GM12878 (cell line): ENCODE measurements at regions not wholly inside any gene's neighbourhood (a gene's known extent, or its start where the extent isn't known, plus 50 kb on each side); places are given as distances from the start of the nearest gene placed in this dataset.

Experiments
- ATAC-seq: fragments of 200-7000 bp; cut with Tn5 transposase; 3 replicates; pipeline ENCODE4 v1.9.1; 2020; ENCODE audit warnings: mild to moderate bottlenecking, moderate library complexity
- BruUV-seq: library from RNA; stranded (reverse); fragments of 400-500 nt; replicated peaks from 2 replicates; lab custom pipeline; 2021; lab: Mats Ljungman, UMichigan
- CTCF ChIA-PET: fragments of 300-600 bp; sonication (Branson Sonifier 250); formaldehyde crosslinking; extraction: SDS; loops from one replicate; lab custom pipeline; 2021; ENCODE audit warnings: inconsistent platforms; lab: Yijun Ruan, JAX
- POLR2A ChIA-PET: fragments of 350-600 bp; formaldehyde crosslinking; extraction: SDS; loops from one replicate; lab custom pipeline; 2021; ENCODE audit warnings: inconsistent platforms; lab: Charles Lee
- RAD21 ChIA-PET: fragments of 300-600 bp; sonication (Branson Sonifier 250); formaldehyde crosslinking; loops from one replicate; lab custom pipeline; 2023; ENCODE audit warnings: antibody characterized with exemption; ENCODE audit not compliant: unreplicated experiment; lab: Charles Lee
- SMC1A ChIA-PET: fragments of 300-600 bp; sonication (Branson Sonifier 250); formaldehyde crosslinking; loops from one replicate; lab custom pipeline; 2023; ENCODE audit not compliant: unreplicated experiment, uncharacterized antibody; lab: Charles Lee
- DNase-seq: peaks from one replicate; pipeline ENCODE4 v3.0.0-alpha.2; 2011; ENCODE audit warnings: low read depth, low spot score
- FAIRE-seq: peaks from 3 replicates; lab custom pipeline; 2011; peaks lifted over from hg19 to GRCh38; lab: Jason Lieb, UNC
- H2AFZ ChIP-seq: 2 replicates; pipeline ENCODE4 v1.6.0; 2011; ENCODE audit warnings: low read depth, low read length, control low read depth; ENCODE audit not compliant: control insufficient read depth
- H3K27ac ChIP-seq: 2 replicates; pipeline ENCODE4 v1.5.1; 2011; ENCODE audit warnings: control low read depth; ENCODE audit not compliant: control insufficient read depth, insufficient read depth
- H3K27me3 ChIP-seq, 2 experiments: replicated peaks in 1 of 2; 2 replicates each; pipeline versions ENCODE4 v1.6.0 to v1.6.1; 2011; ENCODE audit warnings: low read length in 1 of 2; ENCODE audit not compliant: control insufficient read depth in 2 of 2, insufficient read depth in 2 of 2
- H3K36me3 ChIP-seq, 2 experiments: 2 replicates each; pipeline ENCODE4 v1.5.1; 2011; ENCODE audit warnings: low read length in 1 of 2; ENCODE audit not compliant: control insufficient read depth in 2 of 2, insufficient read depth in 2 of 2
- H3K4me1 ChIP-seq: 2 replicates; pipeline ENCODE4 v1.6.1; 2011; ENCODE audit warnings: mild to moderate bottlenecking, low read length, moderate library complexity, mixed read lengths; ENCODE audit not compliant: control insufficient read depth, insufficient read depth
- H3K4me2 ChIP-seq: 2 replicates; pipeline ENCODE4 v1.6.0; 2011; ENCODE audit warnings: control low read depth; ENCODE audit not compliant: control insufficient read depth, insufficient read depth
- H3K4me3 ChIP-seq: fragments of 200-600 bp; sonication (generic); 2 replicates; pipeline ENCODE4 v1.5.1; 2016
- H3K79me2 ChIP-seq: 2 replicates; pipeline ENCODE4 v1.6.0; 2011; ENCODE audit warnings: low read length; ENCODE audit not compliant: control insufficient read depth, insufficient read depth
- H3K9ac ChIP-seq: 2 replicates; pipeline ENCODE4 v1.8.0; 2011; ENCODE audit warnings: low read length, control low read depth, mixed read lengths; ENCODE audit not compliant: control insufficient read depth, insufficient read depth
- H3K9me3 ChIP-seq: replicated peaks from 3 replicates; pipeline ENCODE4 v1.5.1; 2011; ENCODE audit warnings: mild to moderate bottlenecking, low read length; ENCODE audit not compliant: control insufficient read depth, insufficient read depth
- H4K20me1 ChIP-seq: 2 replicates; pipeline ENCODE4 v1.6.0; 2011; ENCODE audit not compliant: control insufficient read depth, insufficient read depth
- CHD1 ChIP-seq: IDR thresholded peaks from 2 replicates; pipeline ENCODE4 v1.6.1; 2012; ENCODE audit warnings: low read depth, low read length, improper control_type of control experiment
- EP300 ChIP-seq, 2 experiments: fragments of 150-350 bp in 1 of 2; IDR thresholded peaks; 2 replicates each; pipeline ENCODE4 v1.6.1; 2011 to 2012; ENCODE audit warnings: low read depth in 2 of 2, low read length in 2 of 2, borderline replicate concordance in 1 of 2, improper control_type of control experiment in 1 of 2, inconsistent platforms in 1 of 2; ENCODE audit not compliant: control insufficient read depth in 1 of 2
- ESRRA ChIP-seq: IDR thresholded peaks from 2 replicates; pipeline ENCODE4 v1.6.1; 2012; ENCODE audit warnings: mild to moderate bottlenecking, low read length, improper control_type of control experiment
- ETV6 ChIP-seq, 2 experiments: fragments of 450-650 bp in 1 of 2; IDR thresholded peaks in 1 of 2; conservative IDR thresholded peaks in 1 of 2; 2 replicates each; pipeline ENCODE4 v1.6.1; 2014; ENCODE audit warnings: antibody characterized with exemption in 1 of 2, borderline replicate concordance in 1 of 2, low read depth in 1 of 2, mild to moderate bottlenecking in 1 of 2, moderate library complexity in 1 of 2
- IKZF1 ChIP-seq: fragments of 450-650 bp; conservative IDR thresholded peaks from 2 replicates; pipeline ENCODE4 v1.6.1; 2017; ENCODE audit warnings: antibody characterized with exemption, mild to moderate bottlenecking
- MTA3 ChIP-seq: IDR thresholded peaks from 2 replicates; pipeline ENCODE4 v1.6.1; 2012; ENCODE audit warnings: low read length, inconsistent platforms, borderline replicate concordance
- SIX5 ChIP-seq: IDR thresholded peaks from 2 replicates; pipeline ENCODE4 v1.6.1; 2011; ENCODE audit warnings: mild to moderate bottlenecking, low read depth, low read length, moderate library complexity; ENCODE audit not compliant: severe bottlenecking
- SRF ChIP-seq, 2 experiments: IDR thresholded peaks; 2 replicates each; pipeline ENCODE4 v1.6.1; 2011; ENCODE audit warnings: low read depth in 2 of 2, low read length in 2 of 2, mild to moderate bottlenecking in 1 of 2, moderate library complexity in 1 of 2
- SUPT20H ChIP-seq: IDR thresholded peaks from 2 replicates; pipeline ENCODE4 v1.6.1; 2011; ENCODE audit warnings: low read depth, mild to moderate bottlenecking, low read length, moderate library complexity, borderline replicate concordance; ENCODE audit not compliant: control insufficient read depth
- SUZ12 ChIP-seq: fragments of 200-600 bp; sonication (generic); IDR thresholded peaks from one replicate; pipeline ENCODE4 v1.6.1; 2018; ENCODE audit warnings: antibody characterized with exemption, mild to moderate bottlenecking; ENCODE audit not compliant: unreplicated experiment
- TARDBP ChIP-seq: IDR thresholded peaks from 2 replicates; pipeline ENCODE4 v1.6.1; 2016; ENCODE audit warnings: borderline replicate concordance
- ZZZ3 ChIP-seq: IDR thresholded peaks from 2 replicates; pipeline ENCODE4 v1.6.1; 2011; ENCODE audit warnings: low read depth; ENCODE audit not compliant: control insufficient read depth, insufficient read length
- WGBS: methylation state at CpG from one replicate; pipeline ENCODE4 v1.1.6; 2016; ENCODE audit warnings: low lambda C conversion rate; ENCODE audit not compliant: insufficient replicate concordance, insufficient coverage; ENCODE audit errors: missing lambda C conversion rate; 5-methylcytosine and 5-hydroxymethylcytosine counted together
- in situ Hi-C: fragments of 300-500 bp; cut with MboI; formaldehyde crosslinking; loops from 9 replicates; pipeline ENCODE4 v1.14.3; 2018; ENCODE audit warnings: mixed read lengths
- intact Hi-C: fragments of 100-400 bp; cut with micrococcal nuclease; formaldehyde crosslinking; loops from one replicate; pipeline ENCODE4 v1.14.2; 2022; ENCODE audit not compliant: unreplicated experiment
- TF ChIP-seq, protein P1 (sequence below): IDR thresholded peaks from 2 replicates; pipeline ENCODE4 v1.6.1; 2011; ENCODE audit warnings: low read depth, low read length, improper control_type of control experiment, borderline replicate concordance
- TF ChIP-seq, protein P2 (sequence below): fragments of 450-650 bp; formaldehyde crosslinking; IDR thresholded peaks from 2 replicates; pipeline ENCODE4 v1.4.0; 2022; ENCODE audit warnings: mild to moderate bottlenecking, moderate library complexity

GRCh38 chr1:187862506-187862905, 1033.8 kb downstream of the PLA2G4A start:
- H3K79me2 ChIP-seq: no peaks in the 10 kb centered on the region
- FAIRE-seq (no peak), ATAC-seq (no peak), DNase-seq (no peak)
- no peak overlapping the region for H3K9ac ChIP-seq
- no peak overlapping the region for H3K27ac ChIP-seq
- CTCF ChIA-PET: no interaction called here
- RAD21 ChIA-PET: no interaction called here
- H3K9me3 ChIP-seq: no peaks in the 10 kb centered on the region
- H3K36me3 ChIP-seq: no peaks in the 10 kb centered on the region
- no peak overlapping the region for H3K4me2 ChIP-seq
- POLR2A ChIA-PET: no interaction called here
- H3K27me3 ChIP-seq: no peaks in the 10 kb centered on the region
- in situ Hi-C loops: no loop called here
- intact Hi-C loops: no loop called here
- WGBS: 0% methylated on average over 1 of the region's 1 CpG
- H2AFZ ChIP-seq: no peak overlapping the region
- TF ChIP-seq ZZZ3 (no peak), SRF (IDR thresholded peaks at IDR 0.05; ENCODE audit: low read depth in 2 of 2, low read length in 2 of 2) (no peak)
- TF ChIP-seq, protein P1, sequence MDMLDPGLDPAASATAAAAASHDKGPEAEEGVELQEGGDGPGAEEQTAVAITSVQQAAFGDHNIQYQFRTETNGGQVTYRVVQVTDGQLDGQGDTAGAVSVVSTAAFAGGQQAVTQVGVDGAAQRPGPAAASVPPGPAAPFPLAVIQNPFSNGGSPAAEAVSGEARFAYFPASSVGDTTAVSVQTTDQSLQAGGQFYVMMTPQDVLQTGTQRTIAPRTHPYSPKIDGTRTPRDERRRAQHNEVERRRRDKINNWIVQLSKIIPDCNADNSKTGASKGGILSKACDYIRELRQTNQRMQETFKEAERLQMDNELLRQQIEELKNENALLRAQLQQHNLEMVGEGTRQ: no peak
- SMC1A ChIA-PET: interaction anchor here (1.1 to 1.3 kb wide), 3 partner anchors 8 to 141 kb away, joined by 3 to 4 read pairs (median 3); no protein-coding TSS in a partner anchor
- H3K4me1 ChIP-seq: no peaks in the 10 kb centered on the region
- no peaks in the 10 kb centered on the region for H4K20me1 ChIP-seq
- H3K4me3 ChIP-seq: no peak overlapping the region
- BruUV-seq: no TSS peak

GRCh38 chr1:187870552-187870951, 1041.8 kb downstream of the PLA2G4A start:
- Histone ChIP-seq H3K27ac (no peak overlapping the region), H3K79me2 (no peaks in the 10 kb centered on the region), H3K4me1 (no peaks in the 10 kb centered on the region), H3K36me3 (no peaks in the 10 kb centered on the region), H4K20me1 (no peaks in the 10 kb centered on the region), H3K27me3 (no peaks in the 10 kb centered on the region), H2AFZ (no peak overlapping the region), H3K9me3 (no peaks in the 10 kb centered on the region), H3K4me3 (no peak overlapping the region), H3K4me2 (no peak overlapping the region), H3K9ac (no peak overlapping the region)
- intact Hi-C loops (no loop called here), in situ Hi-C loops (no loop called here)
- RAD21 ChIA-PET: no interaction called here
- no peak for TF ChIP-seq EP300 (IDR thresholded peaks at IDR 0.05; ENCODE audit: borderline replicate concordance in 1 of 2, control insufficient read depth in 1 of 2, low read depth in 2 of 2, low read length in 2 of 2)
- TF ChIP-seq SIX5: no peak
- no peak for TF ChIP-seq MTA3
- no peak for TF ChIP-seq IKZF1
- TF ChIP-seq, protein P2, sequence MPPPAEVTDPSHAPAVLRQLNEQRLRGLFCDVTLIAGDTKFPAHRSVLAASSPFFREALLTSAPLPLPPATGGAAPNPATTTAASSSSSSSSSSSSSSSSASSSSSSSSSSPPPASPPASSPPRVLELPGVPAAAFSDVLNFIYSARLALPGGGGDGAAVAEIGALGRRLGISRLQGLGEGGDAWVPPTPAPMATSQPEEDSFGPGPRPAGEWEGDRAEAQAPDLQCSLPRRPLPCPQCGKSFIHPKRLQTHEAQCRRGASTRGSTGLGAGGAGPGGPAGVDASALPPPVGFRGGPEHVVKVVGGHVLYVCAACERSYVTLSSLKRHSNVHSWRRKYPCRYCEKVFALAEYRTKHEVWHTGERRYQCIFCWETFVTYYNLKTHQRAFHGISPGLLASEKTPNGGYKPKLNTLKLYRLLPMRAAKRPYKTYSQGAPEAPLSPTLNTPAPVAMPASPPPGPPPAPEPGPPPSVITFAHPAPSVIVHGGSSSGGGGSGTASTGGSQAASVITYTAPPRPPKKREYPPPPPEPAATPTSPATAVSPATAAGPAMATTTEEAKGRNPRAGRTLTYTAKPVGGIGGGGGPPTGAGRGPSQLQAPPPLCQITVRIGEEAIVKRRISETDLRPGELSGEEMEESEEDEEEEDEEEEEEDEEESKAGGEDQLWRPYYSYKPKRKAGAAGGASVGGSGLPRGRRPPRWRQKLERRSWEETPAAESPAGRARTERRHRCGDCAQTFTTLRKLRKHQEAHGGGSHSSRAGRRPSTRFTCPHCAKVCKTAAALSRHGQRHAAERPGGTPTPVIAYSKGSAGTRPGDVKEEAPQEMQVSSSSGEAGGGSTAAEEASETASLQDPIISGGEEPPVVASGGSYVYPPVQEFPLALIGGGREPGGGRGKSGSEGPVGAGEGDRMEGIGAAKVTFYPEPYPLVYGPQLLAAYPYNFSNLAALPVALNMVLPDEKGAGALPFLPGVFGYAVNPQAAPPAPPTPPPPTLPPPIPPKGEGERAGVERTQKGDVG (CRISPR knock-in tag): no peak
- no peak for TF ChIP-seq TARDBP
- no peak for TF ChIP-seq SUZ12
- TF ChIP-seq ETV6 (conservative IDR thresholded peaks at IDR 0.05 in 1 of 2, IDR thresholded peaks at IDR 0.05 in 1 of 2; ENCODE audit: borderline replicate concordance in 1 of 2, low read depth in 1 of 2): no peak
- no peak for TF ChIP-seq SUPT20H
- TF ChIP-seq CHD1: no peak
- TF ChIP-seq ESRRA: no peak
- ATAC-seq: no peak
- CTCF ChIA-PET: no interaction called here
- 5% methylated on average over 1 of the region's 1 CpG for WGBS
- no peak for DNase-seq
- no peak for FAIRE-seq
- BruUV-seq: no TSS peak
- SMC1A ChIA-PET: interaction anchor here (1.0 kb wide), 1 partner anchor 9 kb away, joined by 4 read pairs; no protein-coding TSS in a partner anchor
- POLR2A ChIA-PET: no interaction called here
